ENCODE measurements at regions not wholly inside any gene's neighbourhood (a gene's known extent, or its start where the extent isn't known, plus 50 kb on each side); places are given as distances from the start of the nearest gene placed in this dataset.

DNA sequence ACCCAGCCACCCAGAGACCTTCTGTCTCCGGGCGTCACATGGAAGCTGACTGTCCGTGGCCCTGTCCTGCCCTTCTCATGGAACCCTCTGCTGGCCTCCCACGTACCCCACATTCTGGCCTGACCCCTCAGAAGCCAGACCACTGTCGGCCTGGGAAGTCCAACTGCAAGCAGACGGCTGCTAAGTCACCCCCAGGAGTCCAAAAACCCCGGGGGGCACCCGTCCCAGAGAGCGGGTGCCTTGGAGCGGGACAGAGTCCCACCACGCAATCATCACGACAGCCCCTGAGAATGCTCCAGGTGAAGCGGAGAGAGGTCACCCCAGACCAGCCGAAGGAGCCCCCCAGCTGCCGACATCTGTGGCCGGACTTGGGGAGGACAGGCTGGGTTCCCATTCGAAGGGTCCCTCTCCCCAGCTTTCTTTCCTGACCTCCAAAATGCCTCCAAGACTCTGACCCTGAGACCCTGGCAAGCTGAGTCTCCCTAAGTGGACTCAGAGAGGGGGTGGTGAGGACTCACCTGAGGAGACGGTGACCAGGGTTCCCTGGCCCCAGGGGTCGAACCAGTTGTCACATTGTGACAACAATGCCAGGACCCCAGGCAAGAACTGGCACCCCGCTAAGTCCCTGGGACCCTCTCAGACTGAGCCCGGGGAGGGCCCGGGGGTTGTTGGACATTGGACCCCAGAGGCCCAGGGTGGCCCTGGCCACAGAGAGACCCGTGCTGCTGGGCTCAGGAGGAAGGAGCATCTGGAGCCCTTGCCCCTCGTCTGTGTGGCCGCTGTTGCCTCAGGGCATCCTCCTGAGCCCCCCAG, 337.1 kb downstream of the TMEM121 start:
- no peaks in the 10 kb centered on the region for H3K4me1 ChIP-seq
- peak; percentile 6 for DNase-seq
- TF ChIP-seq POLR2A (IDR thresholded peaks at IDR 0.05) = no peak
- TF ChIP-seq CTCF (IDR thresholded peaks at IDR 0.05) = no peak
- WGBS, 2 donors = 75 to 83% methylated on average over 8 to 25 of the region's 25 CpGs
- H3K36me3 ChIP-seq (ENCODE audit: low read depth, missing control alignments) = no peaks in the 10 kb centered on the region
- intact Hi-C loops (cut with DNase I; ENCODE audit: low total_unique reads) = no loop called here
- H3K9me3 ChIP-seq = no peaks in the 10 kb centered on the region
- no peak overlapping the region for H3K27ac ChIP-seq
- H3K27me3 ChIP-seq = no peaks in the 10 kb centered on the region
- H3K4me3 ChIP-seq = no peak overlapping the region

GRCh38 chr14:105864116-105864515, 337.7 kb downstream of the TMEM121 start:
- no peak overlapping the region for H3K4me3 ChIP-seq

DNA sequence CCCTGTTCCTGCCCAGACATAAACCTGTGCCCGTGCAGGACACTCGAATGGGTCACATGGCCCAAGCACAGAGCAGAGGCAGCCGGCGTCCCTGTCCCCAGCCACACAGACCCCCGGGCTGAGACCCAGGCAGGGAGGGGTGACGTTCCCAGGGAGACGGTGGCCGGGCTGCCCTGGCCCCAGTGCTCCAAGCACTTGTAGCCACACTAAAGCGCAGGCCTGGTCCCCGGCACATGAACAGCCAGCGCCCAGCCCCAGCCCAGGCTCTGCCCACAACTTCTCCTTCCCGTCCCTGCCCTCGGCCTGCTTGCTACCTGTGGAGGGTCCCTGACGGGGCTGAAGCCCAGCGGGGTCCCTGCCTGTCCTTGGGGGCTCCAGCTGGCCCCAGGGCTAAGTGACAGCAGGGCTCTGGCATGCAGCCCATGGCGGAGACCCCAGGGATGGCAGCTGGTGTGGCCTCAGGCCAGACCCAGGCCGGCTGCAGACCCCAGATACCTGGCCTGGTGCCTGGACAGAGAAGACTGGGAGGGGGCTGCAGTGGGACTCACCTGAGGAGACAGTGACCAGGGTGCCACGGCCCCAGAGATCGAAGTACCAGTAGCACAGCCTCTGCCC, 338.4 kb downstream of the TMEM121 start:
- H3K9me3 ChIP-seq = no peaks in the 10 kb centered on the region
- peak; percentile 9 for DNase-seq
- H3K36me3 ChIP-seq (ENCODE audit: low read depth, missing control alignments) = no peaks in the 10 kb centered on the region
- no peak for TF ChIP-seq CTCF (IDR thresholded peaks at IDR 0.05)
- no peak for TF ChIP-seq POLR2A (IDR thresholded peaks at IDR 0.05)
- no peaks in the 10 kb centered on the region for H3K27me3 ChIP-seq
- no peaks in the 10 kb centered on the region for H3K4me1 ChIP-seq
- intact Hi-C loops (cut with DNase I; ENCODE audit: low total_unique reads) = no loop called here
- H3K27ac ChIP-seq = no peak overlapping the region
- H3K4me3 ChIP-seq = no peak overlapping the region
- 82 to 92% methylated on average over 2 to 19 of the region's 19 CpGs for WGBS, 2 donors

More at GRCh38 chr14:105864116-105864515, 337.7 kb downstream of the TMEM121 start:
- intact Hi-C loops (cut with DNase I; ENCODE audit: low total_unique reads) = no loop called here
- H3K9me3 ChIP-seq = no peaks in the 10 kb centered on the region
- H3K36me3 ChIP-seq (ENCODE audit: low read depth, missing control alignments) = no peaks in the 10 kb centered on the region
- TF ChIP-seq POLR2A (IDR thresholded peaks at IDR 0.05) (no peak), CTCF (IDR thresholded peaks at IDR 0.05) (no peak)
- no peak overlapping the region for H3K27ac ChIP-seq
- peak; percentile 7 for DNase-seq
- no peaks in the 10 kb centered on the region for H3K4me1 ChIP-seq
- no peaks in the 10 kb centered on the region for H3K27me3 ChIP-seq
- WGBS, 2 donors = 78% methylated on average over 9 to 13 of the region's 13 CpGs

DNA sequence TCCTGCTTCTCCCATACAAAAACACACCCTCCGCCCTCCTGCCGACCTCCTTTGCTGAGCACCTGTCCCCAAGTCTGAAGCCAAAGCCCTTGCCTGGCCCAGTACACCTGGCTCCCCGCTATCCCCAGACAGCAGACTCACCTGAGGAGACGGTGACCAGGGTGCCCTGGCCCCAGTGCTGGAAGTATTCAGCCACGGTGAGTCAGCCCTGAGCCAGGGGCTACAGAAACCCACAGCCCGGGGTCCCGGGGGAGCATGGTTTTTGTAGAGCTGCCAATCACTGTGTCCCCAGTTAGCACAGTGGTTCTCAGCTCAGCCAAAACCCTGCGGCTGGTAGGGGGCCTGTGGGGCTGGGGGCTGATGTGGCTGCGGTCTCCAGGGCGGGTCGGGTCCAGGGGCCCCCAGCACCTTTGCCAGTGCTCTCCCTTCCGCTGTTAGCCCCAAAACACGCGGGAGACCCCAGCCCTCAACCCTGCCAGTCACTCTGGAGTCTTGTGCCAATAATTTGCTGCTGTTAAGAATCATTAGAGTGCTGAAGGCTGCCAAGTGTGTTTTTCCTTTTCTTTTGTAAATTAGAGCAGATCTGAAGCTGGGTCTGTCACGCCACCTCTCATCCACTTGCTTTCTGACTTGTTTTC, 339.0 kb downstream of the TMEM121 start:
- 69 to 81% methylated on average over 8 to 15 of the region's 15 CpGs for WGBS, 2 donors
- intact Hi-C loops (cut with DNase I; ENCODE audit: low total_unique reads) = no loop called here
- Histone ChIP-seq H3K36me3 (ENCODE audit: low read depth, missing control alignments) (no peaks in the 10 kb centered on the region), H3K4me3 (no peak overlapping the region), H3K27ac (no peak overlapping the region), H3K4me1 (no peaks in the 10 kb centered on the region), H3K27me3 (no peaks in the 10 kb centered on the region), H3K9me3 (no peaks in the 10 kb centered on the region)
- TF ChIP-seq CTCF (IDR thresholded peaks at IDR 0.05) (no peak), POLR2A (IDR thresholded peaks at IDR 0.05) (no peak)
- DNase-seq = no peak

Measured in testis (tissue), 2 donors.